ENCODE measurements at regions not wholly inside any gene's neighbourhood (a gene's known extent, or its start where the extent isn't known, plus 50 kb on each side); places are given as distances from the start of the nearest gene placed in this dataset.

DNA sequence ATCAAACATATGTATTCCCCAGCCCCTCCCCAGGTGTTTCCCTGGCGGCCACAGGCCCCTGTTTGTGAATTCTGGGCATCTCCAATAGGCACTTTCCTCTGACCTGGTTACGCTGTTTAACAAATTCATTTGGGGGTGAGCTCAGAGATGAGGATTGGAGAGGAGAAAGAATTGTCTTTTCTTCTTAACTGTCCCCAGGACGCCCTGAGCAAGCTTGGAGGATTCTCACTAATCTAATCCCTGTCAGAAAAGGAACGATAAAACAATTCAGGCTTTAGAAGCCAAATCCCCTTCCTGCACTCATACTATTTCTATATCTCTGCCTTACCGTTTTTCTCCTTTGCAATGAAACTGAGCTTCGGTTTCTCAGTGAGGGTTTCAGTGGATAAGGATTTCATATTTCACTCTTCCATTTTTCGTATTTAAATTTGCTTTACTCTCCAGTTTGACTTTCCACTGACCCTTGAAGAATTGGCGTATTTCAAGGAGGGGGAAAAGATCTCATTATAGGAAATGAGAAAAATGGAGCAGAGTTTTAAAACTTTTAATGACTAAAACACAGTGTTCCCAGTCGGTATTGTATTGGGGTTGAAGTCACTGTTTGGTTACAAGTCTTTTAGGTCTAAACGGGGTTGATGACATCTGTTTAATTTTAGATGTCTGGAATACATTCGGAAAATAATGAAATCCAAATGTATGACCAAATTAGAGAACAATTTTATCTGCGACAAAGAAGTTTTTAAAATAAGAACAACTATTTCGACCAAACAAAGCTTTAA is 180.1 kb downstream of the MACROH2A1 start:
- DNase-seq (ENCODE audit: low spot score), result peak; percentile 6

DNA sequence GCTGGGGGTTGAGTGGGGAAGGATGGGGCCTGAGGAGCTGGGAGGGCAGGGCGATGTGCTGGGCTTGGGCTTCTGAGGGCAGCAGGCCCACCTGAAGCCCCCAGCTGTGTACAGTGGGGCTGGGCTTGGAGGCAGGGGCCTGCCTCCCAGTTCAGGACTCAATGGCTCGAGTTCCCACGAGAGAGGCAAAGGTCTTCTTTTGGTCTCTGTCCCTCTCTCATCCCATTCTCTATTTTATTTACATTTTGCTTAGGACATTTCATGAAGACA is 180.6 kb downstream of the MACROH2A1 start:
- peak; percentile 12 for DNase-seq (ENCODE audit: low spot score)

DNA sequence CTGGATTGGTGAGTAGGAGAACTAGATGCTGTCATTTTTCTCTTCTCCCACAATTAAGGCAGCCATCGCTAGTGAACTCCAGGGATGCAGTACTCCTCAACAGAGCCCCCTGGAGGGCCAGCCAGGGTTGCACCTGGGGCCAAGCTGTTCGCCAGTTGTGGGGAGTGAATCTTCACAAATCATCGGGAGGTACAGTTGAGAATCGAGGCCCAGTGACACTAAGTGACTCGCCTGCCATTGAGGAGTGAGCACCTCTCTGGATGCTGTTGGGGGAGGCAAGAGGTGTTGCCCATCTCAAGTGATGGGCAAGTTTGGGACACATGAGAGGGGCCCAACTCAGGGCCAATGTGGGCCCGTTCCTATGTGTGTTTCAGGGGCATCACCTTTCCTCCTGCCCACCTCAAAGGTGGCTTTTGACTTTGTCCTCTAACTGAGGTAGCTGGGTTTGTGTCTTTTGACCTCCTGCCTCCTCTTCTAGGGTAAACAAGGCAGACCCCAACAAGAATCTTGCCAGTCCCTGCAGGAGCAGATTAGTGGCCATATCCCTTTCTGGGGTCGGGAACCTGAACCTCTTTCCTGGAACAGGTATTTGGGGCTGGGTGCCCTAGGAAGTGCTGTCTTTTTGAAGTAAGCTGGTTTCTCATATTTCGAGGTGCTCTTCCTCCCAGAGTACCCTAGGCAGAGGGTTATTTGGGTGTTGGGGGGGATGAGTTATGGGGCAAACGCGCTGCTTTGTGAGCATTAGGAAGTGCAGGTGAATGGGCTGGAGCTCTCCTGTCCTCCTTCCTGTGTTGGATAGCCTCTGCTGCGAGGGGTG is 181.2 kb downstream of the MACROH2A1 start:
- peak; percentile 46 for DNase-seq (ENCODE audit: low spot score)

DNA sequence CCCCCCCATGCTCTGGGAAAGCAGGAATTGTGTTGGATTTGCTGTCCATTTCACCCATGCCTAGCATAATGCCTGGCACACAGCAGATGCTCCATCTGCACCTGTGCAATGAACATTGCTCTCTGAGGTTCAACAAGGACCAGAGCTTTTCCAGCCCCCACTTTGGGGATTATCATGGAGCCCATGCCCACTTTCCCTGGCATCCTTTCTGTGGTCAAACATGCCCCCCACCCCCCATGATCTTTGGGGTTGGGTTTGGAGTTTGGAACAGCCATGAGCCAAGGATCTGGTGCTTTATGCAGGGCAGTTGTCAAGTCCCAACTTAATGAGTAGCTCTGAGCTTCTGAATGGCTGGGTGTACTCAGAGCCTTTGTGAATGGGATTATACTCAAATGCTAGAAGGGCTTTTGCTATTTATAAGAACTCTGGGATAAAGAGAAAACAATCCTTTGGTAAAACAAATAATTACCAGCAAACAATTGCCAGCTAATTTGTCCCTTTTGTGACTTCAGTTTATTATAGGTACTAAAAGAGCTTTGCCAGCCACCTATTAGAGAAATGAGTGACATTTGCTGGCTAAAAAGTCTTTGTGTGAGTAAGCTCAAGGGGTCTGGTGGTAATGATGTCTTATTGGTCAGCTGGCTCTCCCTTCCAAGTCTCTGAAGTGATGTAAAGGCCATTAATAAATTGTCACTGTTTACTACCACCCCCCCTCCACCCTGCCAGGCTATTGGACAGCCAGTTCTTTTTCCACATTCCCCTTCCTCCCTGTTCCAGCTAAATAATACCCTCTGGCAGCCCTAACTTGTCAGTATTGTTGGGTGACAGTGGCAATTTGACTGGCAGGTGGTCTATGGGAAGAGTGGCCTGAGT is 182.3 kb downstream of the MACROH2A1 start:
- DNase-seq (ENCODE audit: low spot score), result peak; percentile 11

DNA sequence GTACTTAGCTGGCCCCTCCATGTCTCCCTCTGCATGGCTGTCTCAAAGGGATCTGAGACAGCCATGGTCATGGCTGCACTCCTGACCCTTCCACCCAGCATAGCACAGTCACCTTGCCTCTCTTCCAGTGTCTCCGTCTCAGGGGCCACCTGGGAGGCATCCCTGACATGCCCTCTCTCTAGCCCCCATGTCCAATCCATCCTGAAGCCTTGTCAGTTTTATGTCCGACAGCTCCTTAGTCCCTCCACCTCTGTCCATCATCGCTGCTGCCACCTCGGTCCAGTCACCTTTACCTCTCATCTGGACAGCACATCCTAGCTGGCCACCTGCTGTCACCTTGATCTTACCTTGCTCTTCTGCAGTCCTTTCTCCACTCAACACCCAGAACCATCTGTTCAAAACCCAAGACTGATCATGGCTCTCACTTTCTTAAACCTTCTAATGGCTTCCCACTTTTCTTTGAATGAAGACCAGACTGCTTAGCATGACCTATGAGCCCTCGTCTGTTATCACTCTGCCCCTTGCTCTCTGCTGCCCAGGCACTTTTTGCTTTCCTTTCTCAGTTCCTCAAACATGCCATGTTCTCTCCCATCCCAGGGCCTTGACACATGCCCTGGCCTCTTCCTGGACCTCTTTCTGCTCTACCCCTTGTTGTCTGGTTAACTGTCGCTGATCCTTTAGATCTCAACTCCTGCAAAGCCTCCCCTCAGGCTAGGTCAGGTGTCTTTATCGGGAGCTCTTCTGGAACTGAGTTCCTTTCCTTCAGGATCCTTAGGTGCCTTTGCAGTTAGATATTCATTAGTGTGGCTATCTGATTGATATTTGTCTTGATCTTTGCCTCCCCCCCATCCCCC is 181.8 kb upstream of the PITX1 start:
- peak; percentile 2 for DNase-seq (ENCODE audit: low spot score)

DNA sequence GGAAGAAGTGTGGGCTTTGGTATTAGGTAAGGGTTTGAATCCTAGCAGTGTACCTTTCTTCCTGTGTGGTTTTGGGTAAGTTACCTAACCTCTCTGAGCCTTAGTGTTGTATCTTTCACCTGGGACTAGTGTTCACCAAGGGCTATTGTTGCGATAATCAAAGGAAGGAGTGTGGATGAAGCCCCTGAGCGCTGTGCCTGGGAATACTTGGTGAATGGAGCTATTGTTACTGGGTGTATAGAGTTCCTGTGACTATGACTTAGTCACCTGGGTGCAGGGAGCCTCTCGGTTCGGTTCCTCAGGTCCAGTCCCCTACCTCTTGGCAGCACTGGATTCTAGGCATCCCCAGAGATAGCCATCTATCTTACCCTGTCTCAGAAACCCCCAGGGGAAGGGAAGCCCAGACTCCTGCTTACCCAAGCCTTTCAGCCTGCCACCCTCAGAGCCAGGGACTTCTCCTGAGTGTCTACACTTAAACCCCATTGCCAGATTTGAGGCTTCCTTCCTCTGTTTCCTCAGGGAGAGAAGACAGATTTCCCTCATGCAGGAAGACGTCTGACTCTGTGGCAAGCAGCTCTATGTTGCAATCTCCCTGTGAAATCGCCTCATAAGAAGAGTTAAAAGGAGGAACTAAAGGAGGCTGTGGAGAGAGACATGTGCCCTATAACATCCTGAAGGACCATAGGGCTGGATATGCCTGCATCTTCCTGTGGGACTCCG is 181.0 kb upstream of the PITX1 start:
- DNase-seq (ENCODE audit: low spot score), result peak; percentile 1

DNA sequence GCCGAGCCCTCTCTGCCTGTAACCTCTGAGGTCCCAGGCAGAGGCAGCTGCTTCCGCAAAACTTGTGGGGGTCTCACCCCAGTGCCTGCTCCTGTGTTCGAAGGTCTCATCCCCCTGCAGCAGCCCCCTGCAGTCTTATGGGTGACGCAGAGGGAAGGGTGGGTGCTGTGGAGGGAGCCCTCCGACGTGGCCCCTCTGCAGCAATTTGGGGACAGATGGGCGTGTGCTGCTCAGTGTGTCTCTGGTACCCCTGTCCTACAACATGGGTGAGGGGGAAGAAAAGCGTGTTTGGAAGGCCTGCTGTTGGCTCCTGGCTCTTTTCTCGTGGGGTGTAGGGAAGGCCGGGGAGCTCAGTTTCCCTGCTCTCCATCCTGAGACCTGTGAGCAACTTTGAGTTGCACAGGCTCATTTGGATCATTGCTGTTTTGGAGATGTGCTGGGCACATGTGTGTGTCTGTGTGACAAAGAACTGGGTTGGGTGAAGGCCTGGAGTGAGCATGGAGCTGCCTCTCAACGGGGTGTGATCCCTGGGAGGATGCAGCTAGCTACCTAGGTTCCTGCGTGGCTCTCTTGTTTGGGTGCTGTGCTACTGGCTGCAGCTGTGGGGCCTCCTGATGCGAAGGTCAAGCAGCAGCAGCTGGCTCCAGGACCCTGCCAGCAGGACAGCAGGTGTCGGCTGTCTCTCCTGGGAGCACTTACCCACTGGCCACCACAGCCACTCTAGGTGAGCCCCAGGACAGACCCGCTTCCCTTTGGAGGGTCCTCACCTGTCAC is 179.6 kb upstream of the PITX1 start:
- peak; percentile 16 for DNase-seq (ENCODE audit: low spot score)

DNA sequence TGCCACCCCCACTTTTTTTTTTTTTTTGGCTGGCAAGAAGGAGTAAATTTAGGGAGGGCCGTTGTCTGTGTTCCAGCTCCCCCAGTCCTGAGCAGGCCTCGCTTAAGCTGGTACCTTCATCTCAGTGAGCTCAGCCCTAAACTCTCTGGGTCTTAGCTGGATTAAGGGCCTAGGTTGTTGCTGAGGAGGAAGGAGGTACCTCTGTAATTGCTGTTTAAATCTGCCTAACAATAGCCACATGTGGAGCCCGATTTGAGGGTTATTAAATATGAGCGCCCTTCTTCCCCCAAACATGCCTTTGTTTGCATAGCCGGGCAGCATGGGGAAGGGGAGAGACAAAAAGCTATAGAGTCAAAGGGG is 179.0 kb upstream of the PITX1 start:
- peak; percentile 51 for DNase-seq (ENCODE audit: low spot score)

DNA sequence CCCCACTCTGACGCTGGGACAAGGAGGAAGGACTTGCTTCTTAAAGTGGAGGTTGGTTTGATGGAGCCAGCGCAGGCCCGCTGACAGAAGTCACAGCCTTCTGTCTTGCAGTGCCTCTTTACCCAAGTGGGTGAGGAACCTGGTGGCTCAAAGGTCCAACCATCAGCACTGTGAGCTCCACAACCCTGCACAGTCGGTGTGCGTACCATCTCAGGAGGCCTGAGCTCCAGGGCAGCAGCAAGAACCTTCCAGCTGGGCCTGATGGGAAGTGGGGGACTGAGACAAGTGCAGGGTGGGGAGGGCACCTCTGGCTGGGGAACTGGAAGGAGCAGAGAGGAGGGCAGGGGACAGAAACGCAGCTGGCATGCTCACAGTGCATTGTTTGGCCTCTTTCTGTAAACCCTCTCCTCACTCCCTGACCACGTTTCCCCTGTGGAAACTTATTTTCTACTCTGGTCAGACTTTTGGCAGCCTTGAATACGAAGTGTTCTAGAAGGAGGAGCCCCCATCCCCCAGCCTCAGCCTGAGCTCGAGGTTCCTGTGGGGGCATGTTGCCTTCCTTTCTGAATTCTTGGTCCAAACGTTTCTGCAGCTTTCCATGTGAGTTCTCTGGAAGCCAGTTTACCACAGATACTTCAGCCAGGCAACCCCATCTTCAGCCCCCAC is 178.5 kb upstream of the PITX1 start:
- peak; percentile 11 for DNase-seq (ENCODE audit: low spot score)

DNA sequence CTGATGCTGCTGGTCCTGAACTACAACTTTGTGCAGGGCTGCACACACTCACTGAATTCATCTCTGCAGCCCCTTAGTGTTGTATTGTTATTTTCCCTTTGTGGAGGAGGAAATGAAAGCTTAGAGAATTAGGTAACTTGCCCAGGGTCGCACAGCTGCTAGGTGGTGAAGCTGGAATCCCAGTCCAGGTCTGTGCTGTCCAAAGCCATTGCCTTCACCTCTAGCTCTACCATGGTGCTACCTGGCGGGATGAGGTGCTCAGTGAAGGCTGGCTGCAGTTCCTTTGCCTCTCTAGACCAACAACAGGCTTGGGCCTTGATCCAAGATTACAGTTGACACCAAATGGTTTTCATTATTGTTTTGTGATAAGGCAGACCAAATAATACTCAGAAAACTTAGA is 177.8 kb upstream of the PITX1 start:
- DNase-seq (ENCODE audit: low spot score), result peak; percentile 22

DNA sequence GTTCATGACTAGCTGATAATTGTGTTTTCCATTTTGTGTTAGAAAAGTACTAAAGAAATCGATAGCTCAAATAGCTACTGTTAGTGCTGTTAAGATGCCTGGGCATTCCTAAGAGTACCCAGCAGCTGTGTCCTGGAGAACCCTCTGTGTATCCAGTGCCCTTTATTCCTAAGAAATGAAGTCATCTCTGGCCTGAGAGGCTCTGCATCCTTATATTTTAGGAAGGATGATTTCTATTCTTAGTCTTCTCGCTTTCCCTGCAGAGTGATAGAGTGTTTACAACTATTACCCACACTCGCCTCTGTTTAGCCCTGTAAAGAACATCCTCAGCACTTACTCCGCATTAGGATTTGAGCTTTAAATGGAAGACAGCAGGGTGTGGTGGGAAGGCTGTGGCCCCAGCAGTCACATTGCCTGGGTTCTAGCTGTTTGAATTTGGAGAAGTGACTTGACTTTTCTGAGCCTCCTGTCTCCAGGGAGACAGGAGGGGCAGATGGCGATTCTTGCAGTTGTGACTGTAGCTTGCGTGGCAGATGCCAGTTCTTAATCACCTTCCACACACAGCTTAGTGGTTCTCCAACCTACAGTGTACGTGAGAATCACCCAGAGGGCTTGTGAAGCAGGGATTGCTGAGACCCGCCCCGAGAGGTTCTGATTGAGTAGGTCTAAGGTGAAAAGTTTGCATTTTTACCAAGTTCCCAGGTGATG is 177.2 kb upstream of the PITX1 start:
- peak; percentile 78 for DNase-seq (ENCODE audit: low spot score)

DNA sequence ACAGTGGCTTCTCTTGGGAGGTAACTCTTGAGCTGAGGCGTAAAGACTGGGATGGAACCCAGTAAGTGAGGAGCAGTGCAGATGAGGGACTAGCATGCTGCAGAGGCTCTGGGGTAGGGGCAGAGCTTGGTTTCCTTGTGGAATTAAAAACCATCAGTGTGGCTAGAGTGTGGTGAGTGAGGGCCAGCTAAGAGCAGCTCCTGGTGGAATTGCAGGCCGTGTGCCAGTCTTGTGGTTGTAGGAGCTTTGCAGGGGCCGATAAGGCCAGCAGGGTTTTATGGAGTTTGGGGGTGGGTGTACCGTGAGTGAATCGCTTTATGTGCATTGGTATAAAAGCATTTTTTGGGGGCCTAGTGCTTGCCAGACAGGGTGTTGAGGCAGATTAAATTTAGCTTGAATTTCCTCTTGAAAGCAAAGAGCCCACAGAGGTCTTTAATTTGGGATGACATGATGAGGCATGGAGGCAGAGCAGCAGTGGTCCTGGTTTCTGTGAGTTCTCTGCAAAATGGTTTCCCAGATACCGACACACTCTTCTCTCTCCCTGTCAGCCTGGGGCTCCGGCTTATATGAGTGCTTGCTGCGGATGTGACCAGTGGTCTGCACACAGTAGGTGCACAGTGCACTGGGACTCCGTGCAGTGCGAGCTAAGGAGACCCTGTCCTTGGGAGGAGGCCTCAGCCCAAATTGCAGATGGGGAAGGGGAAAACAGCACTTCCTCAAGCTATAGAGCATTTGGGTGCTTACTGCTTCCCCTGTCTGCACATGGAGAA is 176.4 kb upstream of the PITX1 start:
- peak; percentile 6 for DNase-seq (ENCODE audit: low spot score)

DNA sequence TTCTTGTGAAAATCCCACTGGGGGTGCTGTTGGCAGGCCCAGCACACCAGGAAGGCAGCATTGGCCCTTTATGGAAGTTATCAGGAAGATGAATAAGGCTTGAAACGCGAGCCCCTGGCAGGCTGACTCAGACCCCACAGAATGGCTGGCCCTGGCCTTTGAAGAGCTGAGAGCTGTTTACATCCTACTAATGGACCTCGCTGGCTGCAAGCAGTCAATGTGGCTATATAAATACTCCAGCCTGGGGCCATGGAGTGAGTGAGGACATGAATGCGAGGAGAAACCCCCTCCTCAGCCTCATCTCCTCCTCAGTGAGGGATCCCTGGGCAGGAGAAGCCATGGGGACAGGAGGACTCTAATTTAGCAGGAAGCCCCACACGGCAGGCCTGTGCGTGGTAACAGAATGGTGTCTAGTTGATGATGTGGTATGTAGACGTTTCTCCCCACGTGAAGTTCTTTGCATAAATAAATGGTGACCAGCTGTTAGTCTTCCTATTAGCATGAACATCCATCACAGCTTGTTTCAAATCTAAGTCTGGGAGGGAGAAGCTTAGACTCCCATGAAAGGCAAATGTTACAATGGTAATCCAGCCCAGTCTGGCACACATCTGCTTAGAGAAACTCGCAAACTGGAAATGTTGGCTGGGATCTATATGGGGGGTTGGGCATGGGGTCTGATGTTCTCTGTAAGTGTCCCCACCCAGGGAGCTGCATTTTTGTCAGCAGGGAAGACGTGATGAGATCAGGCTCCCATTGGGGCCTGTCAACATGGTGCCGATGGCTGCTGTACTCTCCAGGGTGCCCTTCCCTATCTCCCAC is 175.1 kb upstream of the PITX1 start:
- DNase-seq (ENCODE audit: low spot score), result peak; percentile 48

DNA sequence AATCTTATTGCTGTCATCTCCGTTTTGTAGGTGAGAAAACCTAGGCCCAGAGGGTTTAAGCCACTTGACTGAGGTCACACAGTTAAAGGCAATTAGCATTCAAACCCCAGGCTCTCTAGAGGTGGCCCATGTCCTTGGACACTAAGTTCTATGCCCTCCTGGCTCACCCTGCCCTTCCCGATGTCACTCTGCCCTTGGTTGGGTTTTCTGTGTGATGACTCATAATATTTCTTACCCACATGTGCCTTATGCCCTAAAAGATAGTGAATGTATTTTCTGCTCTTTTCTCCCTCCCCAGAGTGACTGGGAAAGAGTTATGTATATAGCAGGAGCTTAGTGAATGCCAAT is 174.5 kb upstream of the PITX1 start:
- no peak for DNase-seq (ENCODE audit: low spot score)

DNA sequence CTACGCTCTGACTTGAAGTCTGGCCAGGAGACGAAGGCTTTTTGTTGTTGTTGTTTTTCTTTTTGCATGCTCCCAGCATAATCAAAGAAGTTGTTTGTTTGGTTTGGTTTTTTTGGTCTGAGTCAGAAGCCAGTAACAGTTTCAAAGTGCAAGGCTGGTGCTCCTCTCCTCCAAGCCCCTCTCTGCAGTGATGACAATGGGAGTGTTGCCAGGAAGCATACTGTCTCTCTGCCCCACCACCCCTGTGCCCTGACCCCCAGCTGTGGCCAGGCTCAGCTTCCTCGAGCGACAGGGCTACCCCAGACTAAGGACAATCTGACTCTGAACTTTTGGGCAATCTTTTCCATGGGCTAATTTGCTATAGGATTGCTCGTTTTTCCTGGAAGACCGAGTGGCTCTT is 173.8 kb upstream of the PITX1 start:
- DNase-seq (ENCODE audit: low spot score), result no peak

DNA sequence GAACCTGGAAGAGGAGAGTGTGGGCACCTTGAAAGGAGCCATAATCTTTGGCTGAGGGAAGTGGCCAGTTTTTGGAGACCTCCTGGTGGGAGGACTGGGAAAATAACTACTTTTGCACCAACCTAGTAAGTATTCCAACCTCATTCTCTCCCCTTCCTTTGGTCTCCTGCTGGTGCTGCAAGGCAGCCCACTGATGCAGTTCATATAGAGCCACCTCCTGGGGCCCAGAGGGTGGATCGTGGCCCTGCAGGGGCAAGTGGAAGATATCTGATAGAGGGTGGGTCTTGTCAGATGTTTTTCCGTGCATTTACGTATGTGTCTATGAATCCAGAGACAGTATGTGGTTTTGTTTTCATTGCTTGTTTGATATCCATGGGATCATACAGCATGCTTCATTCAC is 172.8 kb upstream of the PITX1 start:
- DNase-seq (ENCODE audit: low spot score), result no peak

DNA sequence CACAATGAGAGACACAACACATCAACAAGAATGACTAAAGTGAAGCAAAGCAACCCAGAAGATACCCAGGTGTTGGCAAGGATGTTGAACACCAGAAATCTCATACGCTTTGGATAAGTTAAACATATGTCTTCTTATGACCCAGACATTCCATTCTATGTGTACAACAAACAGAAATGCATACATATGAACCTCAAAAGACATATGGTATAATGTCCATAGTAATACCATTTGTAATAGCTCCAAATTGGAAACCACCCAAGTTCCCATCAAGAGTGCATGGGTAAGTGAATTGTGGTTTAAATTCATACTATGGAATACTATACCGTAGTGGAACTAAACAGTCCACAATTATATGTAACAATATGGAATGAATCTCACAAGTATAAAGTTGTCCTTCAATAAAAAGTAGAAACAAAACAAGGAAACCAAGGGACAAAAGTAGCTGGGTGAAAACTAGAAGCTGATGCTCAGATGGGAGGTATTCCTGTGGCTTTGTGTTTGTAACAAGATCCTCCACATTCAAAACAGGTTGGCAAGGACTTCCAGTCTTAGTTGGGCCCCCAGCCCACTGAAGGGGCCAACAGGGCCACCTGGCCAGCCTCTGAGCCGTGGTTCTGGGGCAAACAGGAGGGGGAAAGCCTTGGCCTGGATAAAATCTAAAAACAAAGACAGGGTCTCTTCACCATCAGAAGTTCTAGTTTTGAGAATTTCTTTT is 171.8 kb upstream of the PITX1 start:
- no peak for DNase-seq (ENCODE audit: low spot score)
